ENCODE measurements at regions not wholly inside any gene's neighbourhood (a gene's known extent, or its start where the extent isn't known, plus 50 kb on each side); places are given as distances from the start of the nearest gene placed in this dataset.

- Histone ChIP-seq H2AFZ (ENCODE audit: low read depth, low read length) (no peak overlapping the region), H3K4me2 (ENCODE audit: low read length) (no peak overlapping the region), H3K4me3 (ENCODE audit: low read length) (no peak overlapping the region), H3K9ac (ENCODE audit: low read length) (no peak overlapping the region), H3K27me3 (ENCODE audit: low read depth, low read length) (no peaks in the 10 kb centered on the region), H3K4me1 (ENCODE audit: low read length) (no peaks in the 10 kb centered on the region), H3K9me3 (ENCODE audit: insufficient read depth, low read length) (no peaks in the 10 kb centered on the region), H3K79me2 (ENCODE audit: low read length) (no peaks in the 10 kb centered on the region), H4K20me1 (ENCODE audit: insufficient read depth, low read length) (no peaks in the 10 kb centered on the region), H3K36me3 (replicated peaks; ENCODE audit: low read depth, low read length) (no peaks in the 10 kb centered on the region), H3K27ac (ENCODE audit: low read length) (no peak overlapping the region)
- TF ChIP-seq EZH2phosphoT487 (IDR thresholded peaks at IDR 0.05; ENCODE audit: low read depth) (no peak), CTCF (IDR thresholded peaks at IDR 0.05; ENCODE audit: low read depth, low read length) (no peak)
Observed at GRCh38 chrY:7692701-7693100, 781.1 kb upstream of the AMELY start.

- TF ChIP-seq EZH2phosphoT487 (IDR thresholded peaks at IDR 0.05; ENCODE audit: low read depth) = no peak
- TF ChIP-seq CTCF (IDR thresholded peaks at IDR 0.05; ENCODE audit: low read depth, low read length) = no peak
- no peak overlapping the region for H3K4me2 ChIP-seq (ENCODE audit: low read length)
Observed at GRCh38 chrY:7687086-7687485, 775.5 kb upstream of the AMELY start.

GRCh38 chrY:7684546-7684945 is 773.0 kb upstream of the AMELY start:
- Histone ChIP-seq H4K20me1 (ENCODE audit: insufficient read depth, low read length) (no peaks in the 10 kb centered on the region), H3K4me2 (ENCODE audit: low read length) (no peak overlapping the region), H3K36me3 (replicated peaks; ENCODE audit: low read depth, low read length) (no peaks in the 10 kb centered on the region), H3K9ac (ENCODE audit: low read length) (no peak overlapping the region), H3K27me3 (ENCODE audit: low read depth, low read length) (no peaks in the 10 kb centered on the region), H3K9me3 (ENCODE audit: insufficient read depth, low read length) (no peaks in the 10 kb centered on the region), H3K4me1 (ENCODE audit: low read length) (no peaks in the 10 kb centered on the region), H3K27ac (ENCODE audit: low read length) (no peak overlapping the region), H3K79me2 (ENCODE audit: low read length) (no peaks in the 10 kb centered on the region), H2AFZ (ENCODE audit: low read depth, low read length) (no peak overlapping the region), H3K4me3 (ENCODE audit: low read length) (no peak overlapping the region)
- TF ChIP-seq EZH2phosphoT487 (IDR thresholded peaks at IDR 0.05; ENCODE audit: low read depth) (no peak), CTCF (IDR thresholded peaks at IDR 0.05; ENCODE audit: low read depth, low read length) (no peak)

More at GRCh38 chrY:7687086-7687485, 775.5 kb upstream of the AMELY start:
- no peaks in the 10 kb centered on the region for H3K79me2 ChIP-seq (ENCODE audit: low read length)
- no peak overlapping the region for H3K9ac ChIP-seq (ENCODE audit: low read length)
- no peak overlapping the region for H3K4me3 ChIP-seq (ENCODE audit: low read length)
- no peaks in the 10 kb centered on the region for H3K27me3 ChIP-seq (ENCODE audit: low read depth, low read length)
- H3K4me1 ChIP-seq (ENCODE audit: low read length) = no peaks in the 10 kb centered on the region
- H3K9me3 ChIP-seq (ENCODE audit: insufficient read depth, low read length) = no peaks in the 10 kb centered on the region
- no peak overlapping the region for H3K27ac ChIP-seq (ENCODE audit: low read length)
- no peaks in the 10 kb centered on the region for H4K20me1 ChIP-seq (ENCODE audit: insufficient read depth, low read length)
- H2AFZ ChIP-seq (ENCODE audit: low read depth, low read length) = no peak overlapping the region
- no peaks in the 10 kb centered on the region for H3K36me3 ChIP-seq (replicated peaks; ENCODE audit: low read depth, low read length)

GRCh38 chrY:7682386-7682785 is 770.8 kb upstream of the AMELY start:
- Histone ChIP-seq H3K4me2 (ENCODE audit: low read length) (no peak overlapping the region), H3K4me3 (ENCODE audit: low read length) (no peak overlapping the region), H4K20me1 (ENCODE audit: insufficient read depth, low read length) (no peaks in the 10 kb centered on the region), H2AFZ (ENCODE audit: low read depth, low read length) (no peak overlapping the region), H3K9me3 (ENCODE audit: insufficient read depth, low read length) (no peaks in the 10 kb centered on the region), H3K9ac (ENCODE audit: low read length) (no peak overlapping the region), H3K27ac (ENCODE audit: low read length) (no peak overlapping the region), H3K79me2 (ENCODE audit: low read length) (no peaks in the 10 kb centered on the region), H3K4me1 (ENCODE audit: low read length) (no peaks in the 10 kb centered on the region), H3K36me3 (replicated peaks; ENCODE audit: low read depth, low read length) (no peaks in the 10 kb centered on the region), H3K27me3 (ENCODE audit: low read depth, low read length) (no peaks in the 10 kb centered on the region)
- TF ChIP-seq EZH2phosphoT487 (IDR thresholded peaks at IDR 0.05; ENCODE audit: low read depth) = no peak
- TF ChIP-seq CTCF (IDR thresholded peaks at IDR 0.05; ENCODE audit: low read depth, low read length) = no peak

Data from OCI-LY3 (cell line).